Hematopoietic multipotent progenitor cell treated with erythropoietin and hydrocortisone succinate and interleukin-3 and kit ligand, for 15 days (in vitro differentiated cells): ENCODE measurements at regions not wholly inside any gene's neighbourhood (a gene's known extent, or its start where the extent isn't known, plus 50 kb on each side); places are given as distances from the start of the nearest gene placed in this dataset.

Experiments
- DNase-seq: peaks from one replicate; pipeline ENCODE4 v3.0.0-alpha.2; 2015; ENCODE audit warnings: low spot score

DNA sequence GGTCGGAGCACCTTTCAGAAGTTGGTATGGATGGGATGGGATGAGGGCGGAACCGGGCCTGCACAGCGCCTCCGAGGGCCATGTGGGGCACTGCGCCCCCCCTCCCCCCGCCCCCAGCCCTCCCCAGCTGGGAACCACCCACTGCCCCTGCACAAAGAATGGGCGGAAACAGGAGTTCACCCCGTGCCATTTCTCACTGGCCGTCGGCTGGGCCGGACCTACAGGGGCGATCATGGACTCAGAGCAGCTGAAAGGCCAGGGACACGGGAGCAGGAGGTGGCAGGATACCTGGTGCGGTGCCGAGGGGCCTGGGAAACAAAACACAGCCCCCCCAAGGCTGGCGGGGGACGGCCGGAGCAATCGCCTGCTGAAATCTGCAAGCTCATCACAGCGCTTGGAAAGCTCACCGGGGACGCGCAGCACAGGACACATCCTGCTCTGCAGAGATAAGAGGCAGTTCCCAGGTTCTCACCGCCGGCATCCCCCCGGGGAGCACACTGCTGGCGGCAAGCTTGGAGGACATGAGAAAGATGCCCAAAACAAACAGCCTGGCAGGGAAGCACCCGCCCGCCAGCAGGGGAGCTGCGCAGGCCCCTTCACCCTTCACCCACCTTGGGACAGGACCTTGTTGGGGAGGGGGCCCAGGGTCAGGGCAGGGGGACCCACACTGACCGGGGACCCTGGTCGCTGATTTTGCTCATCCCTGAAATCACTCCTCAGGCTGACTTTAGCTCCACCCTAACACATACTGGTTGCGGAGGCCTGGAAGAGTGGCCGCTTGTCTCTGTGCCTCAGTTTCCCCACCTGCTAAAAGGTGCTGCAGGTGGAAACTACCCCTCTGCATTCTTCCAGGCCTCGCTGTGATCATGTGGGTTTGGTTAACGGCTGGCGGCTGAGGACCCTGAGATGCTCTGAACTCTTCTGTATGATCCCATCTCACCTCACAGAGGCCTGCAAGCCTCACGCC is 263.9 kb downstream of the C16orf95 start:
- no peak for DNase-seq

DNA sequence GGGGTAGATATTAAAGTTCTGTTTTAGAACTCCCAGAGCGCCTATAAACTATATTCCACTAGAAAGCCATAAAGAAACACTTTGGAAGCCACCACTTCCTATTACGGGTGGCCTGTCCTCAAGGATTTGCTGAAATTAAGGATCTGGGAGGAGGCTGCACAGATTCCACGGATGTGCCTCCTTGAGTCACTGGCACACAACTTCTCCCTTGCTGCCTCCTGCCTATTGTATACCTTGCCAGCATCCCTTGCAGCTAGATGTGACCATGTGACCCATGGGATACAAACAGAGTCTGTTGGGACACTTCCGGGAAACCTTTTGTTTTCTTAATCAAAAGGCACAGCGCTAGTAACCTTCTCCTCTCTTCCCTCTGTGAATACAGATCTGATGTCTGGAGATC is 263.0 kb downstream of the C16orf95 start:
- no peak for DNase-seq

DNA sequence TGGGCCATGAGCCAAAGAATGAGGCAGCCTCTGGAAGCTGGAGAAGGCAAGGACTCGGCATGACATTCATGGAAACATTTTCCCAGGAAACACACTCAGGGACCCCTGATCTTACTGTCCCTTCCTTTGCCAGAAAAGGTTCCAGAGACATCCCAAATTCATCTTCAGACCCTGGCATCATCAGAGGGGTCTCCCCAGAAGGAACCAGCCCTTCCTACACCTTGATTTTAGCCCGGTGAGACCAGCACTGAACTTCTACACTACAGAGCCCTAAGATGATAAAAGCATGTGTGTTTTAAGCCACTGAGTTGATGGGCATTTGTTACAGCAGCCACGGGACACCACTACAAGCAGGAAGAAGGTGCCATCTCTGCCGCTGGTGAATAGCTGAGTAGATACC is 262.3 kb downstream of the C16orf95 start:
- no peak for DNase-seq

DNA sequence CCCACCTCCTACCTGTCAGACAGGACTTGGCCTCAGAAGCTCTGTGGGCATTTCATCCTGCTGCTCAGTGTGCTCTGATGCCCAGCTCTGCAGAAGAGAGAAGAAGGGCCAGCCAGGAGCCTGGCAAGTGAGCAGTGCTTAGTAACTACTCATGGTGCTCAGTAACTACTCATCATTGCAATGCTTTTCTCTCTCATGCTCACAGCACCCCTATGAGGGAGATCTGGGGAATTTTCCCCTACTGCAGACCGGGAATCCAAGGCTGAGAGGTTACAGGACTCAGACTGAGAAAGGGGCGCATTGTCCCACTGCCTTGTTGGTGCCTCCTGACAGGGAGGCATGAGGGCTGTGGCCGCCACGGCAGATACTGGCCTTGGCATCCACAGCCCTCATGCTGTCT is 261.1 kb downstream of the C16orf95 start:
- no peak for DNase-seq

DNA sequence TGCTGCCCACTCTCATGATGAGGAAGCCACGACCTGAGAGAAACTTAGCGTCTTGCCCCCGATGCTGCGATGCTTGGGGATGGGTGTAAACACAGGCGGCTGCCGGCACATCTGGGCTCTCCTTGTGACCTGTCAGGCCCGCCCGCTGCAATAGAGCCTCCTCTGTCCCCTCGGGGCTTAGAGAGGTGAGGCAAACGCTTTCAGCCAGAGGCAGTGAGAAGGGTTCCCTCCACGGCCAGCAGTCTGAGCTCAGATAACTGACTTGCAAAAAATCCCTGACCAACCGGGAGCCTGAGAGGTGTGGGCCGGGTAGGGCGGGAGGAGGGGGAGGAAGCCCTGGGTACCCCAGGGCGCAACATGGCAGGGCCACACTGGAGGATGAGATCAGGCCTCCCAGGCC is 260.6 kb downstream of the C16orf95 start:
- no peak for DNase-seq

DNA sequence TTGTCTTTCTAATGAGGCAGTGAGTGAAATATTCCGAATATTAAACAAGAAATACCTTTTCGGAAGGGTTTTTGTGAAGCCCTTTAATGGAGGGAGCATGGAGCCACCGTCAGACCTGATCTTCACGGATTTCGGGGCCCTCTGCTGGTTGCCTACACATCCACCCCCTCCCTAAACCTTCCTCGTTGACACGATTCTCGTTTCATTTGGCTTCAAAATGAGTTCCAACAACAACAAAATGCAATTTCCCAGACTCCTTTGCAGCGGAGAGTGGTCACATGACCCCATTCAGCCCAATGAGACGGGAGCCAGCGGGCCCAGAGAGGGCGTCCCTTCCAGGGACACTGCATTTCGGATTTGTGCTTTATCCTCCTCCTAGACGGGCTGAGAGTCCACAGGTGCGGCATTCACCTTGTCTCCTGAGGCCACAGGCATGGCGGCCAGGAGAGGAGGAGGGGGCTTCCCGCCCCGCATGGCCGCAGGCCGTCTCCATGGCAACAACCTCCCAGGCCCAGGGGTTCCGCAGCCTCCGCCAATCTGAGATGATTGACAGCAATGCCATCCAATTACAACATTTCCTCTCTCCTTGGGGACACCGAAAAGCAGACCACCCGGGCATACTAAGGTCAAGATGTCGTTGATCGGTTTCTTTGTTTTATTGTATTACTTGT is 259.8 kb downstream of the C16orf95 start:
- no peak for DNase-seq

DNA sequence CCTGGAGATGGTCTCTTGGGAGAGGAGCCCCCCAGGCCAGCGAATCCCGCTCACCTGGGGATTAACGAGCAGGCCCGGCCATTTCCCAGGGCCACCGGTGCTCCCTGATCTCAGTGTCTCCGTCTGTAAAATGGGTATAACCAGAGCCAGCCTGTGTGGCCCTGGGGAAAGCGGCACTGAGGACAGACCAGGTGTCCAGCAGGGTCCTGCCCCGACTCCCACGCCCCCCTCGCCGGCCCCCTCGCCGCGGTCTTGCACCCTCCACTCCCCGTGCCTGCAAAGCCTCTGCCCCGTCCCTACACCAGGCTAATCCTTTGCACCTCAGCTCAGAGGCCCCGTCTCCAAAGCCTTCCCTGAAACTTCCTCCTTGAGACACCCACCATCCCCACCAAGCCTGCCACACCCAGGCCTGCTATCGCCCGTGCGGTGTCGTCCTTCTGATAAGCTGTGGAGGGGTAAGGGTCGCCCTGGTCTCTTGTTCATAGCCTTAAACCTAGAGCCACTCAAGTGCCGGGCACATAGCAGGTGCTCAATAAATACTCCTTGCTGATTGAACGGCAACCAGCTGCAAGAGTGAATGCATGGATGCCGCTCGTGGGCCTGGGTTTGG is 259.1 kb downstream of the C16orf95 start:
- no peak for DNase-seq

DNA sequence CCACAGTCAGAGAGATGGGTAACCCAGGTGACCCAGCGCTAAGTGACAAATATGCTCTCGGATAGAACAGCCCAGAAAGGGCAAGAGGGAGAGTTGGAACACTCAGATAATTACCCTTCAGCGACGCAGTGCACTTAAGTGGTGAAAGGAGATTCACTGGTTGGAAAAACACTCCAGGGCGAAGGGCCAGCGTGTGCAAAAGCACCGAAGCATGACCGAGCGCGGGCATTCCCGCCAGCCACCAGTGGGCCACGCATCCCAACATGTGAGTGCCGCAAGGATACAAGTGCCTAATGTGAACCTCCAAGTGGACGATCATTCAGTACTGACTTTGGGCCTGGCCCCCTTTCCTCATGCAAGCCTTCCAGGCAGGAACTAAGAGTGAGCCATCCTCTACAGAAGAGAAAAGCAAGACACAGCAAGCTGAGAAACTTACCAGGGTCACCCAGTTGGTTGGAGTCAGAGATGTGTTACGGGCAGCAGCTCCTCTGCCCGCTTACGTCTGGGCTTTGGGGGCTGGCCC is 258.4 kb downstream of the C16orf95 start:
- DNase-seq = no peak

DNA sequence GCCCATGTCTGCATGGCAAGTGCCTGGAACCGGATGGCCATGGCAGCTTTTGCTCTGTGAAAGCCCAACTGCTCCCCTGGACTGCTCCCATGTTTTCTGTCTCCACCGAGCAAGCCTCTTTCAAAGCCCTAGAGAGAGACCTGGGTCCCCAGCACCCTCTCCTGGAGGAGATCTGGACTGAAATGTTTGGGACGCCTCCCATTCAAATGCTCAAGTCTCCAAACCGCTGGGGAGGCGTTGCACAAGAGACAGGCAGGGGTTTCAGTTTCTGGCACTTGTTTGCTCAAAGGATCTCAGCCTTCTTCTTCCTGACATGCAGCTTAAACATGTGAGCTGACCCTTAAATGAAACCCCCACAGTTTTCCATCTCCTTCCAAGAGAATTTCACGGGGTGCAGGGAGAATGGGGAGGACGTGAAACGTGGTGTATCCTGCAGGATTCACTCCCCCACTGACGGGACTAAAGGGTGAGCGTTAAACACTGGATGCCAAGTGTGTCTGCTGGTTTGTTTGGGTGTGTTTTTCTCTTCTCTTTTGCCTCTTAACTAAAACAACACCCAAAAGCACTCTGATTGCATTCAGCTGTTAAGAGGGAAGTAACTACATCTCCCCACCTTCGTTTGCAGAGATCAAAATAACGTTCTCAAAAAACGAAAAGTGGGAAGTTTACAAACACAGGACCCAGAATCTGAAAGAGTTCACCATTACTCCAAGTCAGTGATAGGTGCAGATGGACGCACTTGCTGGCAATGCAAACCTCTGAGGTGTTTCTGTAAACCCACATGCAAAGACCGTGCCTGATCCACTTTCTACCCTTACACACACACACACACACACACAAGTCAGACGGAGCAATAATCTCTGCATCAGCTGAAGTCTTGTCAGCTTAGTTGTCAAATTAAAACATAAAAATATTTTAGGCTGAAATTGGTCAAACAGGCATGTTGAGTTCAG is 256.9 kb downstream of the C16orf95 start:
- DNase-seq = no peak

DNA sequence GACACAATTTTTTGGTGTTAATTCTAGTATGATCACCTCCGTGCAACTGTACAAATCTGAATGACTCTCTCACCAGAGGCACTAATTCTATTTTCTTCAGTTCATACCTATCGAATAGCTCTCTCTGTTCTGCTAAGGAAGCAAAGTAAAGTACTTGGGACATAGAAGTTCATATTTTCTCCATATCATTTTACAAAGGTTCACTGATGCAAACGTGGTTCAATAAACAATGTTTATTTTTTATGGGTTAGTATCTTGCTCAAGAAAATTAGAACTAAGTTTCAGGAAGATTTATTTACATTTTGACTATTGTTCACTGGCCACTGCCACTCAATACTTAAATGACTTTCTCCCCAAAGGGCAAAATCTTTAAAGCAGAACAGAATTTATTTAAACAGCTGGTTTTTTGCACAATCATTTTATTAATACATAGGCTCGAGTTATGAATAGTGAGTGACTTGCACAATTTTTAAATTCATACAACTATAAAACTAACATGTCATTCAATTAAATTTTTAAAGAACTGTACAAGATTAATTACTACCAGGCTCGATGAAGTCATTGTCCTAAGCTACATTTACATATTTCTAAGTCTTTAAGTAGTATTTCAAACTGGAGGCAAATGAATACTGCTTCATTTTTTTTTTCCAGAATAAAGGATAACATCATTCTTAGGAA is 255.8 kb downstream of the C16orf95 start:
- no peak for DNase-seq

DNA sequence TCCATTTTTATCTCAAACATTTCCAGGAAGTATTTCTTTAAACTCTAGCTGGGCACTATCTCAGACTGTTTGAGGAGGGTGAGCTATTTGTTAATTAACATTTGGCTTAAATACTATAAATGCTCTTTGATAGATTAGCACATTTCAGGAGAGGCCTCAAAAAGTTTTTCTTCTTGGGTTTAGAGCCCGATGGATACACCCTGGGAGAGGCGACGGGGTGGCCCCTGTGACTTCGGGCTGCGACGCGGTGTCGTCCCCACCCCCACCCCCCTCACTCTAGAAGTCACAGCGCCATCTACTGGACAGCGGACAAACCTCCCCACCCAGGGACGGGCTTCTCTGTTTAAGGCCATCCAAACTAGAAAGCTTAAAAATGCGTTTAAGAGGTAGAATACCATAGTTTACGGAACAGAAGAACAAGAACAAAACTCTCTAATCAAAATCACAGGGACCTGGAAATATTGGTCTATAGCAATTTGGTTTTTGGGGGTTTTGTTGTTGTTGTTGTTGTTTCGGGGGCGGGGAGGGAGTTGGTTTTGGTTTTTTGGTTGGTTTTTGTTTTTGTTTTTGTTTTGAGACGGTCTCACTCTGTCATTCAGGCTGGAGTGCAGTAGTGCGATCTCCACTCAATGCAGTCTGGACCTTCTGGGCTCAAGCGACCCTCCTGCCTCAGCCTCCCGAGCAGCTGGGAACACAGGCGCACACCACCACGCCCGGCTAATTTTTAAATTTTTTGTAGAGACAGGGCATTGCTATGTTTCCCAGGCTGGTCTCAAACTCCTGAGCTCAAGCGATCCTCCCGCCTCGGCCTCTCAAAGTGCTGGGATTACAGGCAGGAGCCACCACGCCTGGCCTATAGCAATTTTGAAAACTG is 254.4 kb downstream of the C16orf95 start:
- peak; percentile 52 for DNase-seq

DNA sequence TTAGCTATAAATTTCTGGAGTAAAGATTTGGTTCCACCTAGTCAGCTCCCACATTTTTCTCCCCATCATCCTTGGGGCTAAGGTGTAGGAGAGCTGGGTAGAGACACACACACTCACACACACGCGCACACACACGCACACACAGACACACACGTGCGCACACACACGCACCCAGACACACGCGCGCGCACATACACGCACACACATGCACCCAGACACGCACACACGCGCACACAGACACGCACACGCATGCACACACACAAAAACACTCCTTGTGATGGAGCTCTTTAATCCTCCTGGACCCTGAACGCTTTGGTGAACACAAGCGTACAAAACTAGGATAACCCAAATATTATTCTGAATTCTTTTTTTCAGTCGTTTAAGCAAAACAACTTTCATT is 253.6 kb downstream of the C16orf95 start:
- no peak for DNase-seq

DNA sequence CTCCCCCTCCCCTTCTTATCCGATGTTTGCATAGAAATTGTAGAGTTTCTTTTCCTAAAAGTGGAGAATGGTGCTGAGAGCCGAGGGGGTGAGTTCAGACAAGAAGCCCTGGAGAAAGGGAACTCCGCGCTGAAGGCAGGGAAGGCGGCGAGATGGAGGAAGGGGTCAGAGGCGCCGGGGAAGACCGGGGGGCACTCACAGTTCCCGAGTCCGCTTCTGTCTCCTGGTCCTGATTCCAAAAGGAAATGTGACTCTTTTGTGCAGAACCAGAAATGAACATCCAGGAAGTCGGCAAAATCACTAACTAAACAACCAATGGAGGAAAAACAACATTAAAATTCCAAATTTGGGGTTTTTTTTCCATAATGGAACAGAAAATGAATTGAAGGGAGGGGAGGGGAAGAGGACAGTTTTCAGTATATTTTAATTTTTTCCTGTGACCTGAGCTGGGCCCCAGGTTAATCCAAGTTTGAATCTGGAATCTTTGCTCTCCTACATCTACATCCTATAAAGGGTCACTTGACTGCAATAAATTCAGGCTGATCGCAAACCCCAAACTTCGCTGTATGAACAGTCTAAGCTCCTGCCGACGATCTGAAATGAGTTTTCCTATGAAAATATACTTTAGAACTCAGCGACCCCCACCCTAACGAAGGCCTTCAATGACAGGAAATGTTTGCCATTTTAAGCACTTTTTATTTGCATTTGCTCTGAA is 252.3 kb downstream of the C16orf95 start:
- DNase-seq = no peak

DNA sequence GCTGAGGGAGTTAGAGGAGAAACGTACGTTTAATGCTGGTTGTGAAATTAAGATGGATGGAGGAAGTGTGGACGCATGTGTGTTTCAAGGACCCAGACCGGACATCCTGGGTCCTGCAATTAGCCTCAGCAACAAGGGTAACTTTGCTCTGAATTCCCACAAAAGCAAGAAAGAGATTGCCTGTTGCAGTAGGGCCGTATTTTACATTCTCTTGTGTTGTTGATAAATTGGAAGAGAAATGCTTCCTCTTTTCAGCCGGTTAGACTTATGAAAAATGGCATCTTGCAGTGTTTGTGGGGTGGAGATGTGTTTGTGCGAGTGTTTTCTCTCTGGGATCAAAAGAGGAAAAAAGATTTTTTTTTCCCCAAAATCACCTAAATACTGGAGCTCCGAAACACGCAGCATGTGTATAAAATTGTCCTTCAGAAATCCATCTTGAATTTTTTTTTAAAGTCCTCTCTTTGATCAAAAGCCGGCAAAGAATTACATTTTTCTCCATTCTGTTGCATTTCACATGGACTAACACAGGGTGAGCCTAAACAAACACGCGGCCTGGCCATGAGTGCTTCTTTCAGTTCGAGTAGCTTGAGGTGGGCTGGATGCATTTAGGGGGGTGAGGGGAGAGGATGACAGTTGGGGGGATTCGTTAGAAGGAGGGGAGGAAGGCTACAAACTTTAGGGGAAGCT is 251.6 kb downstream of the C16orf95 start:
- DNase-seq = no peak

DNA sequence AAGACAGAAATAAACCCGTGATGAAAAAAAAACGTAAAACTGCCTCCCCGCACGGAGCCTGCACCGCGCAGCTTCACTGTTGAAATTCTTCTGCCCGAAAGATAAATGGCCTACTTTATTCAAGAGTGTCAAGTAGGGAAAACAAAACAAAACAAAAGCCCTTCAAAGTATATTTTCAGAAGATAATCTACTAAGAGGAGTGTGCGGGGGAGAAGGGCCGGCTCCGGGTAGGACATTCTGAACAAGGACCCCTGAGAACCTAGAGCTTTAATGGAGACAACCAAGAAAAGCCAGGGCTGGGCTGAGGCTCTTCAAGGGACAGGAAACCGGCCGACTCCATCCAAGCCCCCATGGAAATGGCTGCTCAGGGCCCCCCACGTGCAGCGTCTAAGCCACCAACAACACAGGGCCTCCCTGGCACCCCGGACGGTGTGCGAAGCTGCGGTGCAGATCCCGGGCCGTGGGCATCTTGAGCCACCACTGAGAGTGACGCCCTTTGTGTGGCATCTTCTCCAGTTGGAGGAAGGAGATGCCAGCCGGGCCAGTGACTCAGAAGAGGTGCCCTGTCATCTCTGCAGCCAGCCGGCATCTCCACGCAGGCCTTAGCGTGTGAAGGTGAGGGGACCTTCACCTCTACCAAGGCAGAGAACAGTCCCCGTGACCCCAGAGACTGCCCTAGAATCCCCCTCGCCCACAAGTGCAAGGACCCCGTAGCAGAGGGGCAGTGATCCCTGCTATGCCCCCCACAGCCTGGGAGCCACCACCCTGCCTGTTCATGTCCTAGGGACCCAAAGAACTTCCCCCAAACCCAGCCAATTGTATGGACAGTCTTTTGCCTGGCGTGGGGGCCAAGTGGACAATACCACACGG is 250.8 kb downstream of the C16orf95 start:
- DNase-seq = no peak

DNA sequence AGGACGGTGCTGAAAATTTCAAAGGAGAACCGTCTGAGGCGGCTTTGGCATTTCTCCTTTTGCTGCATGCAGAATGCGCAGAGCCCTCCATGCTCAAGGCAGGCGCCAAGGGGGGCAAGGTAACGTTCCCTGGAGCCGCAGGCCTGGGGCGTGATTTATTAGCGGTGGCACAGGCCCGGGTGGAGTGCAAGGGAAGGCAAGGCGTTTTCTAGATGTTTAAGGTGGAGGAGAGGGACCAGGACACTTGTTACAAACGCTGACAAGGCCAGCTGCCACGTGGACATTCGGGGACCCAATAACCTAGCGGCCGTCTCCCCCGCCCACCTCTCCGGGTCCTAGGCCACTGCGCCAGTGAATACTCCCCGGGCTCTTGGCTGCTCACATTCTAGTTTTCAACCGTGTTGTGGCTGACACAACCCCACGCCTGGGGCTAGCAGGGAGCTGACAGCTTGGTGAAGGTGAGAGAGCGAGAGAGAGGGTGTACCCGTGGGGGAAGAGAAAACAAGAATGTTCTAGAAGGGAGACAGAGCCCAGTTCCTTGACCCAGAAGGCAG is 250.1 kb downstream of the C16orf95 start:
- DNase-seq = no peak
